ENCODE measurements at regions not wholly inside any gene's neighbourhood (a gene's known extent, or its start where the extent isn't known, plus 50 kb on each side); places are given as distances from the start of the nearest gene placed in this dataset.

GRCh38 chr15:93658026-93658816 lies 569.2 kb upstream of the RGMA start:
- POLR2A ChIA-PET (ENCODE audit: unreplicated experiment), result no interaction called here
- CTCF ChIA-PET, result no interaction called here
- Histone ChIP-seq H3K79me1 (ENCODE audit: low read depth in 1 of 2, low read length in 2 of 2) (no peaks in the 10 kb centered on the region), H3K9me1 (ENCODE audit: insufficient read depth, low read length) (no peaks in the 10 kb centered on the region), H3K27me3 (ENCODE audit: control insufficient read depth, insufficient read depth, low read length) (no peaks in the 10 kb centered on the region), H4K20me1 (ENCODE audit: insufficient read depth, low read length) (no peaks in the 10 kb centered on the region), H3K23ac (ENCODE audit: low read depth, low read length) (no peak overlapping the region), H2BK120ac (ENCODE audit: low read depth, low read length) (no peak overlapping the region), H3K18ac (ENCODE audit: low read depth, low read length) (no peak overlapping the region), H3K36me3 (ENCODE audit: control insufficient read depth, insufficient read depth, low read length) (no peaks in the 10 kb centered on the region), H2BK20ac (ENCODE audit: low read depth, low read length) (no peak overlapping the region), H2BK15ac (ENCODE audit: low read depth, low read length) (no peak overlapping the region), H3K14ac (replicated peaks; ENCODE audit: low read depth, low read length) (no peak overlapping the region), H3K4me3 (ENCODE audit: insufficient read depth, low read depth, low read length) (no peak overlapping the region), H4K8ac (ENCODE audit: low read depth in 2 of 2, low read length in 2 of 2) (no peak overlapping the region), H4K91ac (ENCODE audit: insufficient read depth, low read depth, low read length) (no peak overlapping the region), H3K4me1 (ENCODE audit: control insufficient read depth, insufficient read depth, low read length) (no peaks in the 10 kb centered on the region), H3K4me2 (ENCODE audit: low read depth, low read length) (no peak overlapping the region), H3K4ac (ENCODE audit: low read depth, low read length) (no peak overlapping the region), H3K9ac (ENCODE audit: low read depth, low read length) (no peak overlapping the region), H3K56ac (ENCODE audit: extremely low read depth, insufficient read depth, low read length) (no peak overlapping the region), H4K5ac (ENCODE audit: low read depth, low read length) (no peak overlapping the region), H2AFZ (replicated peaks; ENCODE audit: low read length, poor library complexity) (no peak overlapping the region), H3K9me3 (ENCODE audit: control insufficient read depth, insufficient read depth, low read length) (peaks cover 13% of the 10 kb centered on the region), H2AK5ac (ENCODE audit: low read depth, low read length) (no peak overlapping the region), H2AK9ac (replicated peaks; ENCODE audit: low read depth, low read length, poor library complexity) (no peak overlapping the region), H2BK5ac (ENCODE audit: low read depth, low read length, poor library complexity, severe bottlenecking) (no peak overlapping the region), H3K27ac (ENCODE audit: insufficient read depth, low read length) (no peak overlapping the region)
- dilution Hi-C loops (cut with HindIII; ENCODE audit: low sequenced_read_pairs, unreplicated experiment), result no loop called here
- DNase-seq, result no peak
- TF ChIP-seq RFX5 (IDR thresholded peaks at IDR 0.05; ENCODE audit: low read depth, low read length) (no peak), ELK1 (IDR thresholded peaks at IDR 0.05; ENCODE audit: borderline replicate concordance, low read depth, low read length) (no peak), MXI1 (IDR thresholded peaks at IDR 0.05; ENCODE audit: borderline replicate concordance, low read depth, low read length) (no peak), FOS (IDR thresholded peaks at IDR 0.05; ENCODE audit: low read depth, low read length) (no peak), NFE2L2 (IDR thresholded peaks at IDR 0.05; ENCODE audit: low read depth, low read length) (no peak), RCOR1 (IDR thresholded peaks at IDR 0.05; ENCODE audit: insufficient replicate concordance, low read length) (no peak), MAFK (IDR thresholded peaks at IDR 0.05; ENCODE audit: low read depth, low read length) (no peak), USF2 (IDR thresholded peaks at IDR 0.05; ENCODE audit: low read depth, low read length) (no peak), POLR2A (IDR thresholded peaks at IDR 0.05; ENCODE audit: low read depth, low read length) (no peak), SMC3 (IDR thresholded peaks at IDR 0.05; ENCODE audit: low read depth, low read length) (no peak), RAD21 (IDR thresholded peaks at IDR 0.05; ENCODE audit: low read length) (no peak), CEBPB (IDR thresholded peaks at IDR 0.05; ENCODE audit: low read depth, low read length) (no peak), CHD1 (IDR thresholded peaks at IDR 0.05; ENCODE audit: low read depth, low read length) (no peak)
- BruUV-seq (replicated peaks), result no TSS peak
- intact Hi-C loops (cut with micrococcal nuclease), result no loop called here
- ATAC-seq (ENCODE audit: low read depth), result no peak
- in situ Hi-C loops (cut with MboI; ENCODE audit: low sequenced_read_pairs), result no loop called here
- WGBS, 2 experiments (ENCODE audit: extremely low coverage in 2 of 2, insufficient read length in 1 of 2), result 20% methylated on average over 2 of the region's 8 CpGs; no CpG with 5 or more reads in 1 of the 2 experiments
